HepG2 (cell line): ENCODE measurements at regions not wholly inside any gene's neighbourhood (a gene's known extent, or its start where the extent isn't known, plus 50 kb on each side); places are given as distances from the start of the nearest gene placed in this dataset.

Experiments used
- AHR ChIP-seq: IDR thresholded peaks from 2 replicates; pipeline ENCODE4 v1.6.1; 2018; ENCODE audit warnings: missing genetic modification reagents, missing compliant biosample characterization
- CAMTA2 ChIP-seq: sonication (generic); formaldehyde crosslinking; IDR thresholded peaks from 2 replicates; pipeline ENCODE4 v1.4.0; 2020; ENCODE audit warnings: mild to moderate bottlenecking, missing genetic modification reagents, borderline replicate concordance
- CENPT ChIP-seq: sonication (generic); formaldehyde crosslinking; IDR thresholded peaks from 2 replicates; pipeline ENCODE4 v1.8.0; 2022; ENCODE audit warnings: low read depth, mild to moderate bottlenecking, moderate library complexity, missing genetic modification reagents
- CHD4 ChIP-seq: fragments of 200-600 bp; sonication (generic); IDR thresholded peaks from 2 replicates; pipeline ENCODE4 v1.7.0; 2017; ENCODE audit warnings: mild to moderate bottlenecking, low read length, borderline replicate concordance
- FOSL2 ChIP-seq: sonication (generic); formaldehyde crosslinking; IDR thresholded peaks from 2 replicates; pipeline ENCODE4 v1.4.0; 2020; ENCODE audit warnings: missing genetic modification reagents
- HOXA3 ChIP-seq: sonication (generic); formaldehyde crosslinking; IDR thresholded peaks from 2 replicates; pipeline ENCODE4 v1.5.0; 2020; ENCODE audit warnings: missing genetic modification reagents
- HOXD1 ChIP-seq: sonication (generic); formaldehyde crosslinking; IDR thresholded peaks from 2 replicates; pipeline ENCODE4 v1.5.0; 2020; ENCODE audit warnings: missing genetic modification reagents
- KDM2A ChIP-seq: sonication (generic); formaldehyde crosslinking; IDR thresholded peaks from 2 replicates; pipeline ENCODE4 v1.4.0; 2020; ENCODE audit warnings: low read depth, missing genetic modification reagents, borderline replicate concordance
- MAF1 ChIP-seq: sonication (generic); formaldehyde crosslinking; IDR thresholded peaks from 2 replicates; pipeline ENCODE4 v1.5.0; 2020; ENCODE audit warnings: missing genetic modification reagents, borderline replicate concordance
- MAFK ChIP-seq, 2 experiments: IDR thresholded peaks in 1 of 2; conservative IDR thresholded peaks in 1 of 2; 2 replicates each; pipeline ENCODE4 v1.6.1; 2011; ENCODE audit warnings: improper control_type of control experiment in 2 of 2, low read length in 2 of 2
- MEIS2 ChIP-seq: sonication (generic); formaldehyde crosslinking; IDR thresholded peaks from 2 replicates; pipeline ENCODE4 v1.9.0; 2021; ENCODE audit warnings: mild to moderate bottlenecking, missing genetic modification reagents
- MTA1 ChIP-seq: sonication (generic); formaldehyde crosslinking; IDR thresholded peaks from 2 replicates; pipeline ENCODE4 v1.4.0; 2020; ENCODE audit warnings: missing genetic modification reagents, mild to moderate bottlenecking, borderline replicate concordance
- NR2F1 ChIP-seq, 2 experiments: fragments of 450-650 bp in 1 of 2; formaldehyde crosslinking in 1 of 2; IDR thresholded peaks; 2 replicates each; pipeline versions ENCODE4 v1.5.0 to v1.6.1; 2016 to 2020; ENCODE audit warnings: mild to moderate bottlenecking in 1 of 2, missing compliant biosample characterization in 1 of 2, missing genetic modification reagents in 1 of 2, moderate library complexity in 1 of 2
- SP1 ChIP-seq, 2 experiments: fragments of 450-650 bp in 1 of 2; sonication (generic) in 1 of 2; formaldehyde crosslinking in 1 of 2; IDR thresholded peaks; 2 replicates each; pipeline versions ENCODE4 v1.4.0 to v1.6.1; 2016 to 2020; ENCODE audit warnings: missing genetic modification reagents in 1 of 2
- SP5 ChIP-seq: IDR thresholded peaks from 2 replicates; pipeline ENCODE4 v1.6.1; 2016; ENCODE audit warnings: low read depth, borderline replicate concordance
- XRCC5 ChIP-seq: fragments of 200-400 bp; formaldehyde crosslinking; optimal IDR thresholded peaks from 2 replicates; pipeline ENCODE3; 2017; ENCODE audit warnings: mild to moderate bottlenecking, low read length
- ZBTB42 ChIP-seq: sonication (generic); formaldehyde crosslinking; IDR thresholded peaks from 2 replicates; pipeline ENCODE4 v1.5.0; 2020; ENCODE audit warnings: mild to moderate bottlenecking, missing genetic modification reagents
- ZFP90 ChIP-seq: sonication (generic); formaldehyde crosslinking; IDR thresholded peaks from 2 replicates; pipeline ENCODE4 v1.8.0; 2022; ENCODE audit warnings: missing genetic modification reagents, mild to moderate bottlenecking, inconsistent platforms, borderline replicate concordance
- ZNF234 ChIP-seq: sonication (generic); formaldehyde crosslinking; conservative IDR thresholded peaks from 2 replicates; pipeline ENCODE4 v1.5.1; 2020; ENCODE audit warnings: mild to moderate bottlenecking, missing genetic modification reagents
- ZNF431 ChIP-seq: sonication (generic); formaldehyde crosslinking; IDR thresholded peaks from 2 replicates; pipeline ENCODE4 v1.9.0; 2022; ENCODE audit warnings: missing genetic modification reagents, low read depth, mild to moderate bottlenecking, borderline replicate concordance
- ZNF607 ChIP-seq: sonication (generic); formaldehyde crosslinking; IDR thresholded peaks from 2 replicates; pipeline ENCODE4 v1.5.1; 2020; ENCODE audit warnings: missing genetic modification reagents, mild to moderate bottlenecking, borderline replicate concordance
- ZNF749 ChIP-seq: sonication (generic); formaldehyde crosslinking; IDR thresholded peaks from 2 replicates; pipeline ENCODE4 v1.8.0; 2022; ENCODE audit warnings: mild to moderate bottlenecking, missing genetic modification reagents, moderate library complexity, borderline replicate concordance
- ZNF788 ChIP-seq: sonication (generic); formaldehyde crosslinking; IDR thresholded peaks from 2 replicates; pipeline ENCODE4 v1.5.0; 2020; ENCODE audit warnings: mild to moderate bottlenecking, missing genetic modification reagents, borderline replicate concordance
- TF ChIP-seq, protein P1 (sequence below): sonication (generic); formaldehyde crosslinking; IDR thresholded peaks from 2 replicates; pipeline ENCODE4 v1.8.0; 2022; ENCODE audit warnings: mild to moderate bottlenecking, missing genetic modification reagents, borderline replicate concordance
- TF ChIP-seq, protein P2 (sequence below): sonication (generic); formaldehyde crosslinking; IDR thresholded peaks from 2 replicates; pipeline ENCODE4 v1.5.1; 2020; ENCODE audit warnings: missing genetic modification reagents, mild to moderate bottlenecking, borderline replicate concordance
- TF ChIP-seq, protein P3 (sequence below): sonication (generic); formaldehyde crosslinking; IDR thresholded peaks from 2 replicates; pipeline ENCODE4 v1.8.0; 2022; ENCODE audit warnings: mild to moderate bottlenecking, missing genetic modification reagents

GRCh38 chr10:112898540-112899390 is 51.3 kb upstream of the TCF7L2 start (continued):
- peak; percentile 77 for TF ChIP-seq HOXA3 (CRISPR knock-in tag)
- TF ChIP-seq ZNF607 (CRISPR knock-in tag) = no peak
- no peak for TF ChIP-seq MAF1 (CRISPR knock-in tag)
- TF ChIP-seq ZBTB42 (CRISPR knock-in tag) = no peak
- TF ChIP-seq, protein P1, sequence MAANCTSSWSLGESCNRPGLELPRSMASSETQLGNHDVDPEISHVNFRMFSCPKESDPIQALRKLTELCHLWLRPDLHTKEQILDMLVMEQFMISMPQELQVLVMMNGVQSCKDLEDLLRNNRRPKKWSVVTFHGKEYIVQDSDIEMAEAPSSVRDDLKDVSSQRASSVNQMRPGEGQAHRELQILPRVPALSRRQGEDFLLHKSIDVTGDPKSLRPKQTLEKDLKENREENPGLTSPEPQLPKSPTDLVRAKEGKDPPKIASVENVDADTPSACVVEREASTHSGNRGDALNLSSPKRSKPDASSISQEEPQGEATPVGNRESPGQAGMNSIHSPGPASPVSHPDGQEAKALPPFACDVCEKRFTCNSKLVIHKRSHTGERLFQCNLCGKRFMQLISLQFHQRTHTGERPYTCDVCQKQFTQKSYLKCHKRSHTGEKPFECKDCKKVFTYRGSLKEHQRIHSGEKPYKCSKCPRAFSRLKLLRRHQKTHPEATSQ (CRISPR knock-in tag) = 0 out of 2 replicates have a peak, but pooled peaks have one; percentile 18
- no peak for TF ChIP-seq ZNF749 (CRISPR knock-in tag)
- TF ChIP-seq CENPT = no peak
- TF ChIP-seq ZNF788 (CRISPR knock-in tag) = no peak; the same call in 1 of the 2 replicates
- peak; percentile 54 for TF ChIP-seq XRCC5
- no peak for TF ChIP-seq CAMTA2 (CRISPR knock-in tag)
- TF ChIP-seq NR2F1 (CRISPR knock-in tag; IDR thresholded peaks at IDR 0.05) = 0 out of 4 replicates have a peak, but pooled peaks of 1 of the 2 experiments have one; percentile 14
- no peak for TF ChIP-seq AHR (CRISPR knock-in tag)
- TF ChIP-seq ZNF234 = no peak
- TF ChIP-seq SP1 (IDR thresholded peaks at IDR 0.05) = no peak
- peak; percentile 45 for TF ChIP-seq SP1 (CRISPR knock-in tag; IDR thresholded peaks at IDR 0.05)
- TF ChIP-seq KDM2A = no peak
- TF ChIP-seq CHD4 = peak; percentile 65; the same call in 1 of the 2 replicates
- TF ChIP-seq MTA1 = peak; percentile 90; the same call in 1 of the 2 replicates
- TF ChIP-seq ZFP90 (CRISPR knock-in tag) = no peak; the same call in 1 of the 2 replicates
- TF ChIP-seq HOXD1 (CRISPR knock-in tag) = no peak
- peak; percentile 95 to 96 for TF ChIP-seq MAFK (conservative IDR thresholded peaks at IDR 0.05 in 1 of 2, IDR thresholded peaks at IDR 0.05 in 1 of 2; ENCODE audit: low read length in 2 of 2)
- TF ChIP-seq FOSL2 (CRISPR knock-in tag) = peak; percentile 89
- TF ChIP-seq, protein P2, sequence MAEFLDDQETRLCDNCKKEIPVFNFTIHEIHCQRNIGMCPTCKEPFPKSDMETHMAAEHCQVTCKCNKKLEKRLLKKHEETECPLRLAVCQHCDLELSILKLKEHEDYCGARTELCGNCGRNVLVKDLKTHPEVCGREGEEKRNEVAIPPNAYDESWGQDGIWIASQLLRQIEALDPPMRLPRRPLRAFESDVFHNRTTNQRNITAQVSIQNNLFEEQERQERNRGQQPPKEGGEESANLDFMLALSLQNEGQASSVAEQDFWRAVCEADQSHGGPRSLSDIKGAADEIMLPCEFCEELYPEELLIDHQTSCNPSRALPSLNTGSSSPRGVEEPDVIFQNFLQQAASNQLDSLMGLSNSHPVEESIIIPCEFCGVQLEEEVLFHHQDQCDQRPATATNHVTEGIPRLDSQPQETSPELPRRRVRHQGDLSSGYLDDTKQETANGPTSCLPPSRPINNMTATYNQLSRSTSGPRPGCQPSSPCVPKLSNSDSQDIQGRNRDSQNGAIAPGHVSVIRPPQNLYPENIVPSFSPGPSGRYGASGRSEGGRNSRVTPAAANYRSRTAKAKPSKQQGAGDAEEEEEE = no peak
- no peak for TF ChIP-seq ZNF431 (CRISPR knock-in tag)
- TF ChIP-seq, protein P3, sequence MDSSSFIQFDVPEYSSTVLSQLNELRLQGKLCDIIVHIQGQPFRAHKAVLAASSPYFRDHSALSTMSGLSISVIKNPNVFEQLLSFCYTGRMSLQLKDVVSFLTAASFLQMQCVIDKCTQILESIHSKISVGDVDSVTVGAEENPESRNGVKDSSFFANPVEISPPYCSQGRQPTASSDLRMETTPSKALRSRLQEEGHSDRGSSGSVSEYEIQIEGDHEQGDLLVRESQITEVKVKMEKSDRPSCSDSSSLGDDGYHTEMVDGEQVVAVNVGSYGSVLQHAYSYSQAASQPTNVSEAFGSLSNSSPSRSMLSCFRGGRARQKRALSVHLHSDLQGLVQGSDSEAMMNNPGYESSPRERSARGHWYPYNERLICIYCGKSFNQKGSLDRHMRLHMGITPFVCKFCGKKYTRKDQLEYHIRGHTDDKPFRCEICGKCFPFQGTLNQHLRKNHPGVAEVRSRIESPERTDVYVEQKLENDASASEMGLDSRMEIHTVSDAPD (CRISPR knock-in tag) = no peak
- no peak for TF ChIP-seq SP5 (CRISPR knock-in tag)
- TF ChIP-seq MEIS2 = no peak
